OCI-LY1 (cell line): ENCODE measurements at regions not wholly inside any gene's neighbourhood (a gene's known extent, or its start where the extent isn't known, plus 50 kb on each side); places are given as distances from the start of the nearest gene placed in this dataset.

ENCODE experiments used
- EZH2 ChIP-seq: fragments of 200-600 bp; sonication (generic), shearing (Covaris generic); IDR thresholded peaks from 2 replicates; pipeline ENCODE4 v1.8.0; 2017; ENCODE audit warnings: borderline replicate concordance, mixed run types, mild to moderate bottlenecking, antibody characterized with exemption, low read length, moderate library complexity, mixed read lengths
- TF ChIP-seq, protein P1 (sequence below): fragments of 200-600 bp; sonication (generic), shearing (Covaris generic); IDR thresholded peaks from 2 replicates; pipeline ENCODE4 v1.5.1; 2017; ENCODE audit warnings: mild to moderate bottlenecking, antibody characterized with exemption, low read length, moderate library complexity, mixed read lengths

DNA sequence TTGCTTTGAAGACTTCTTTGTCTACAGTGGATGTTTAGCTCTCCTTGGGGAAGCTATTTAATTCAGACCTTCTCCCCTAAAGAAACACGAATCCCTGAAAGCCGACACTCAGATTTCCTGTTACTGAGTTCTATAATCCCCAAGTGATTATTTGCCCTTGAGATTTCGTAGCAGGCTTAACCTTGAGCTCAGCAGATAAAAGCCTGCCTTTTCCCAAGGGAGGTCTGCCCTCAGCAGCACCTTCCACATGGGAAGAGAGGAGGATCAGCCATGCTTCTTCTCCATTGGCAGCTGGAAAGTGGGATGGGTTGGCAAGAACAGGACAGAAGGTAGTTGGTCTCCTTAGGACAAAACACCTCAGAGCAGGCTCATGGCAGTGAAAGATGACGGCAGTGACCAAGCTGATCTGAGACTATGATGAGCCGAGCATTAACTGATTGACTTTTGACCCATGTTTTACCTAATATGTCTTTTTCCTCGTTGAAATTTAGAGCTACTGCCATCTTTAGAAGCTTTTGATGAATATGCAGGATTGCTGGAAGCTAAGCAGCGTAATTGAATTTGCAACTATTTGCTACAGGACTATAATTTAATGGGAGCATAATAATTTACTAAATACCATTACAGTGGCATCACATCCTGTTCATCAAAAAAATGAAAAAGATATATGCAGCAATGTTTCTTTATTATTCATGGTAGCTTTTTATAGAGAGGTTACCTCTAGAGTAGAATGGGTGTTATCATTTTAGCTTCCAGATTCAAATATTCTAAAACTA is 511.1 kb upstream of the ID2 start:
- TF ChIP-seq, protein P1, sequence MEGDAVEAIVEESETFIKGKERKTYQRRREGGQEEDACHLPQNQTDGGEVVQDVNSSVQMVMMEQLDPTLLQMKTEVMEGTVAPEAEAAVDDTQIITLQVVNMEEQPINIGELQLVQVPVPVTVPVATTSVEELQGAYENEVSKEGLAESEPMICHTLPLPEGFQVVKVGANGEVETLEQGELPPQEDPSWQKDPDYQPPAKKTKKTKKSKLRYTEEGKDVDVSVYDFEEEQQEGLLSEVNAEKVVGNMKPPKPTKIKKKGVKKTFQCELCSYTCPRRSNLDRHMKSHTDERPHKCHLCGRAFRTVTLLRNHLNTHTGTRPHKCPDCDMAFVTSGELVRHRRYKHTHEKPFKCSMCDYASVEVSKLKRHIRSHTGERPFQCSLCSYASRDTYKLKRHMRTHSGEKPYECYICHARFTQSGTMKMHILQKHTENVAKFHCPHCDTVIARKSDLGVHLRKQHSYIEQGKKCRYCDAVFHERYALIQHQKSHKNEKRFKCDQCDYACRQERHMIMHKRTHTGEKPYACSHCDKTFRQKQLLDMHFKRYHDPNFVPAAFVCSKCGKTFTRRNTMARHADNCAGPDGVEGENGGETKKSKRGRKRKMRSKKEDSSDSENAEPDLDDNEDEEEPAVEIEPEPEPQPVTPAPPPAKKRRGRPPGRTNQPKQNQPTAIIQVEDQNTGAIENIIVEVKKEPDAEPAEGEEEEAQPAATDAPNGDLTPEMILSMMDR, result no peak
- no peak for TF ChIP-seq EZH2
